HG02840 (cell line): ENCODE measurements at regions not wholly inside any gene's neighbourhood (a gene's known extent, or its start where the extent isn't known, plus 50 kb on each side); places are given as distances from the start of the nearest gene placed in this dataset.
"Not testable (repeated sequence)": the region's sequence is repeated elsewhere in the genome, so short reads cannot be mapped to it uniquely, and the experiment has no call there.

Experiments used
- ATAC-seq: cut with Tn5 transposase; IDR thresholded peaks from one replicate; pipeline ENCODE4 v1.9.1; 2021; ENCODE audit warnings: mild to moderate bottlenecking, moderate library complexity, moderate number of reproducible peaks; ENCODE audit not compliant: unreplicated experiment, low FRiP score

DNA sequence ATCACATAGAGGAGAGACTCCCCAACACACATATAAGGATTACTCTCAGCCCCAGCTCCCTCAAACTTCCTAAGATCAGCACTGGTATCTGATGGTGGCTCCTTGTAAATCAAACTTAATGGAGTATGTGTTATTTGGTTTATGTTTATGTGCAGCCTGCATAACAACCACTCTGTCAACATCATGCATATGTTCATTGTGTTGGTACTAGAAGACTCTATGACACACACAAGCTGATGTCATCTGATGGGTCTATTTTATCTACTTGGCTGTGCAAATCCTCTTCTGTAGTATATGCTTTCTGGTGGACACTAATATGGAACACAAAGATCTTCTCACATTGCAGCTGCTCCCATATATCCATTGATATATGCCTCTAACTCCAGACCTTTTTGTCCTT lies 134.0 kb upstream of the FAM174A start:
- ATAC-seq: no peak

DNA sequence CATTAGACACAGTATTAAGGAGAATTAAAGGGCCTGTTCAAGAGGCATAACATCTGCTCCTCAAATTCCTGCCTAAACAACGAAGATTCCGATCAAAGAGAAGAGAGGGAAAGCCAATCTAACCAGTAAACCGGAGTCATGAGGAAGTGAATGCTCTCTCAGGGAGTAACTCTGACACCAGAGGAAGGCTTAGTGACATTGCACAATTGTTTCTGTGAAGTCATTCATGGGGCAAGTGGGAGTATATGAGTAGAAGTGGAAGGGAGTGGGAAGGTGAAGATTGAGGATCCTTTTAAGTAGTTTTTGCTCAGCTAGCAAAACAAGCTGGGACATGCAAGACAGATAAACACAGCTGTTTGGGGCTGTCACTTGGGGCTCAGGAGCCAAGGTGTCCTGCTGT lies 136.4 kb upstream of the FAM174A start:
- not testable (repeated sequence) for ATAC-seq

DNA sequence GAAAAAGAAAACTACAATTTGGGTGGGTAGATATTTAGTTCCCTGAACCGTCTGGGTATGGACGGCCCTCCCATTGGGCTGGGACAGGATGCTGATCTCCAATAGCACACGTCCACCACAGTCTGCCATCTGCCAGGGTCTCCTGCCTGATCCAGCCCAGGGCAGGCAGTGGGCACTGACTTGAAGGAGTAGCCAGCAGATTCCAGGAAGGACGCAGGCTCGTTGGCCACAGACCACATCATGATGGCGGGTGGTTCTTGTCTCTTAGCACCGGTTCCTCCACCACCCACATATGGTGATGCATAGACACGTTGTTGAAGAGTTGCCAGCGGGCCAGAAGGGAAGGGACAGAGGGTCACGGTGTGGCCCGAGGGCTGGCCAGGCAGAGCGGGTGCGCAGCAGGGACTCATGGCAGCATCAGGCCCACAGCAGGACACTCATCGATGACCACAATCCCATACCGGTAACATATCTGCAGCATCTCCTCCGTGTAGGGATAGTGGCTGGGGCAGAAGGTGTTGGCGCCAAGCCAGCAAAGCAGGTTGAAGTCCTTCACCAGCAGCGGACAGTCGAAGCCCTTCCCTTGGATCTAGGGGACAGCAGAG lies 155.8 kb upstream of the FAM174A start:
- not testable (repeated sequence) for ATAC-seq

DNA sequence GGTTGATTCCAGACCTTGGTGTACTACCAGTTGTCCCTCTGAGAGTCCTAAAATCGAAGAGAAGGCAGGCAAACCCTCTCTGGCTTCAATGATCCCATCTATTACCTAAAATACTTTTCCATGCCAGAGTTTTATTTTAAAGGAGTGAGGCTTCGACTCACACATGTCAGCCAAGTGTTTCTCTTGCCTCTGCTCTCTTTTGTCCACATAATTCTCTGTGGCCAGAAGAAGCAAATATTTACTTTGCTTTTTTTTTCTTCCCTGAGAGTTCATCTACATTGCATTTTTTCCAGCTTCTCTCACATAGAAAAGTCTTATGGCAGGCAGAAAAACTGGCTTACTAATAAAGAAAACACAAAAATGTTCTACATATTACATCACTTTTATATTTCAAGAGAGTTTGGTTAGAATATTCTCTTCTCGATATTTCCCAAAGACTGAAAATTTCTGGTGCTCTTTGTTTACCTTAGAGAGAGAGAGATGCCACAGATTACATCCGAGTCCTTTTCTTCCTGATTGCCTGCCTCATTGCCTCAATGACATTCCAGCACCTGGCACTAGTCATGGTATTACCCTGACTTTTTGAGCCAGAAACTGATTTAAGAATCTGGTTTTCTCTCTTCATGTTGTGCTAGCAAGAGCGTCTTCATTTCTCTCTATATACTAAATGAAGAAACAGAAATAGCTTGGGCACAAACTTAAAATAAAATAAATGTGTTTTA lies 170.3 kb upstream of the FAM174A start:
- ATAC-seq: not testable (repeated sequence)

DNA sequence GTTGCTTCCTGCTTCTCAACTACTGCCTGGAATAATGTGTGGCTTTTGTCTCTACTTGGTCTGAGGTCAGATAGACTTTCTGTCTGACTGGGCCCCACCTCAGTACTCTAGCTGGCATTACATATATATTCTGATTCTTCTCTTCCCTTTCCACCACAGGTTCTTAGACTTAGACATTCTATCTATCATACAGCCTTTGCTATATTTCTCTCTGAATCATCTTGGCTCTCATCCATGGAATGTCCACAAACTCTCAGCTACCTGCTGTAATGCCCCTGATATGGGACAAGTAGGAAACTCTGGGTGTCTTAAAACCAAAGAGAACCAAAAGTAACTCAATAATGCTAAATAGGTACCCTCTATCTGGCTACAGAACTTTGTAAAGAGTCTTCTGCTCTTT lies 170.8 kb upstream of the FAM174A start:
- ATAC-seq: not testable (repeated sequence)

DNA sequence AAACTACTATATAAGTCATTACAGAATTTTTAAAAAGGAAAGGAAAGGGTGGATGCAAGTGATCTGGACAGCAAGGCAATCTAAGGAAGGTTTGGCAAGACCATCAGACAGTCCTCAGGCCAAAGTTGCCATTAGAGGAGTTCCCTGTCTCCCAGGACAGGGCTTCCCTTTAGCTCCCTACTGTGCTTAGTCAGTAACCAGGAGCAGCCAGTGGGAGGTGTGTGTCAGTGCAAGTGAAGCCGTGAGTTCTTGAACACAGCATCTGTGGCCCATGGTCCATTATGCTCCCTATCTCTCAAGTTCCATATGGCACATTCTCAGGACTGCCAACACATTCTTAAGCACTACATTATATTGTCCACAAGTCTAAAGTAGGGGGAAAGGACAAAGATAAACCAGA lies 175.2 kb upstream of the FAM174A start:
- not testable (repeated sequence) for ATAC-seq

DNA sequence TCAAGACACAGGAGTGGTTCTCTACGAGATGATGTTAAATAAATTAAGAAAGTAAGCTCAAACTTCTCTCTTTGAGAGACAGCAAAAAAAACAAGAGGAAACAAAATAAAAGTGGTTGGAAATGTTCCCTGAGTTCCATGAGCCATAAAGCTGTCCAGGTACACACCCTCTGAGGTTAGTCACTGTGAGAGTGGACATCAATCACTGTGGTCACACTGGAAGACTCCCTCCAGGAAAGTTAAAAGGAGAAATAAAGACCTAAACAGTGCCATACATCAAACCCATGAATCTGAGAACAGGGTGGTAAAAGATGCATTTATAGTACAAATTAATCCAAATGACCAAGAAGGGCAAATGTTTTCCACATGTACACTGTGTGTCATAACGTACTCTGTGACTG lies 188.9 kb upstream of the FAM174A start:
- ATAC-seq: not testable (repeated sequence)

DNA sequence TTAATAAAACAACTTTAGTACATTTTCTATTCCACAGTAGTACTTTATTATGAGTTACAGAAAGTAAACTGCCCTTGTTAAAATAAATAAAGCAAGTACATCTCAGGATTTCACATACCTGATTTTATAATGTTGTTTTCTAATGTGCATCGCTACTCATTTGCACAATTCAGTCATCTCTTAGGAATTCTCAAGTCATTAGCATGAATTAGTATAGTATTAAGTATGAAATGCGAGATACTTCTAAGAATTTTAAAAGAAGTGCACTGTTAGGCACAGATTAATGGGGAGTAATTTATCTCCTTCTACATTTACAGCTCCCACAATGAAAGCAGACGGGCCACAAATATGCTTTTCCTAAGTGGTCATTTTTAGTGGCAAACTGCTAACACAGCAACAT lies 193.7 kb upstream of the FAM174A start:
- ATAC-seq: not testable (repeated sequence)

DNA sequence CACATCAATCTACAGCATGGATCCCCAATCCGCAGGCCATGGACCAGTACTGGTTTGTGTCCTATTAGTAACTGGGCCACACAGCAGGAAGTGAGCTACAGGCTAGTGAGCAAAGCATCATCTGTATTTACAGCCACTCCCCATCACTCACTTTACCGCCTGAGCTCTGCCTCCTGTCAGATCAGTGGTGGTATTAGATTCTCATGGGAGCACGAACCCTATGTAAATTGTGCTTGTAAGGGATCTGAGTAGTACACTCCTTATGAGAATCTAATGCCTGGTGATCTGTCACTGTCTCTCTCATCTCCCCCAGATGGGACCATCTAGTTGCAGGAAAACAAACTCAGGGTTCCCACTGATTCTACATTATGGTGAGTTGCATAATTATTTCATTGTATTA lies 212.7 kb upstream of the FAM174A start:
- ATAC-seq: no peak

DNA sequence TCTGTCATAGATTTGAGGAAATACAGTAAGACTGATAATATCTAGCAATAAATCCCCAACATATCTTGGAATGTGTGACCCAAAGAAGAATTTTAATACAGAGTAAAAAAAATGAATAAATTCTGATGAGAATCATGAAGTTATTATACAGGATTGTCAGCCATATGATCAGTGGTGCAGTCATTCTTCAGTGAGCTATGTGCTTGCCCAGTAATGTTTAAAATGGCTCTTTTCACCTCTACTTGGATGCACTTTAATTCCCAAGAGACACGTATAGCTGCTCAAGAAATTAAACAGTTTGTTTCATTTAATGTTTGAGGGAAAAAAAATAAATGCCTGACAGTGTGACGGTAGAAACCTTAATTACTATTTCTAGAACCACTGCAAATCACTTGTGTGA lies 215.3 kb upstream of the FAM174A start:
- ATAC-seq: no peak

DNA sequence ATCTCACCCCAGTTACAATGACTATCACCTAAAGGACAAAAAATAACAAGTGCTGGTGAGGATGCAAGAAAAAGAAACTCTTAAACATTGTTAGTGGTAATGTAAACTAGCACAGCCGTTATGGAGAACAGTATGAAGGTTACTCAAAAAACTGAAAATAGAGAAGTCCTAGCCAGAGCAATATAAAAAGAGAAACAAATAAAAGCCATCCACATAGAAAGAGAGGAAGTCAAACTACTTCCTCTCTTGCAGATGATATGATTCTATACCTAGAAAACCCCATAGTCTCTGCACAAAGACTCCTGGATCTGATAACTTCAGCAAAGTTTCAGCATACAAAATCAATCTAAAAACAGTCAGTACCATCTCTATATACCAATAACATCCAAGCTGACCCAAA lies 221.5 kb upstream of the FAM174A start:
- no peak for ATAC-seq

DNA sequence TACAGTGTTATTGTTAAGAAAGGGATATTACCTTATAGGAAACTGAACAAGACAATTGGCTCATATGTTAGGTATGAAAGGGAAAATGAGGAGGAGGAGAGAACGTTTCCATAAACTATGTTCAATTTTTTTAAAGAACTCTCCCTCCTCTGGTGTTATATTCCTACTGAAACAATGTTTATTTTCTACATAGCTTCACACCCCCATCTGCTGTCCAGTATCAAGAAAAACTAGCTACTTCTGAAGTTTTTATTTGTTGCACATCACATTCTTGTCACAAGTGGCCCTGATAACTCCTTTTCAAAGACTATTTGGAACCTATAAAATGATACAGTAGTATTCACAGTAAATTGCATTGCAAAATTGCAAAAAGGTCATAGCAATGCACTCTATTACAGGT lies 223.4 kb upstream of the FAM174A start:
- ATAC-seq: no peak

DNA sequence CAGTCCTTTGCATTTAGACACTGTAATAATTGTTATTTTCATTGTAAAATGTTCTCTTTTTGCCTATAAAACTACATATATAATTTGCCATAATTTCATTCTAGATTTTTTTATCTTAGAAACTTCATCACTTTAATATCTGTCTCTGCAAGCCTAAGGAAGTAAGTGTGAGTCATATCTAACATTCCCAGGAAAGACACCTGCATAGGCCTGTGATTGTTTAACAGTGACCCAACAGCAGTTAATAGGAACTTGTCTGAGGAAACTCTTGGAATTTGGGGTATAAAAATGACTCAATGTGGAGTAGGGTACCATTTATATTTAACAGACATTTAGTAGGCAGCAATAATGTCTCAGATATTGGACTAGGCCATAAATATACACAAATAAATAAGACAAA lies 229.2 kb upstream of the FAM174A start:
- ATAC-seq: no peak

DNA sequence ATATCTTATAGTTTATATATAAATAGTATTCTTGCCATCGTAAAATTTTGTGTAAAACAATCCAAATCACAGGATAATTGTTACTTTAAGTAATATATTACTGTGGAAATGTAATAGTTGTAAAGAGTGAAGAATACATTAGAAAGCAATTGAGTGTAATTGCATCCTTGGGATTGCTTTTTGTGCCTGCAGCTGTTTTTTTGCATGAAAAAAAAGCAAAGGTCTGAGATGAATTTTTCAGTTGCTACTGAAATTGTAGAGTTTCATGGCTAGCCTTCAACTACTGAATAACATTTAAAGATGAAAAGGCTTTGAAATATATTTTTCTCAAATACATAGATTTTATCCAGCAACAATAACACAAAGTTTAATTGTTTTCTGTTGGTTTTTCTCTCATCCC lies 232.0 kb upstream of the FAM174A start:
- no peak for ATAC-seq

DNA sequence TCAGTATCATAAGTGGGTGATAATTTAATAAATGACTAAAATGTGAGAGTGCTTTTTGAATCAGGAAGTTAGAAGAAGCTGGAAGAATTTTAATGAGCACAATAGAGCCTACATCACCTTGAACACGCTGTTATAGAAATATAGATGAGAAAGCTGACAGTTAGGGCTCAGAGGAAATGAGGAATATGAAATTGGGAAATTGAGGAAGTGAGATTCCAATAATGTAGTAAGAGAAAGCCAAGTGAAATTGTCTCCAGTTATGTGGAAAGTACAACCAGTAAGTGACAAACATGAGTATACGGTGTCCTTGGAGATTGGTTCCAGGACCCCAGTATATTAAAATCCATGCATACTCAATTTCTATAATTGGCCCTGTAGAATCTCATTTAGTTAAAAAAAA lies 235.9 kb upstream of the FAM174A start:
- no peak for ATAC-seq

DNA sequence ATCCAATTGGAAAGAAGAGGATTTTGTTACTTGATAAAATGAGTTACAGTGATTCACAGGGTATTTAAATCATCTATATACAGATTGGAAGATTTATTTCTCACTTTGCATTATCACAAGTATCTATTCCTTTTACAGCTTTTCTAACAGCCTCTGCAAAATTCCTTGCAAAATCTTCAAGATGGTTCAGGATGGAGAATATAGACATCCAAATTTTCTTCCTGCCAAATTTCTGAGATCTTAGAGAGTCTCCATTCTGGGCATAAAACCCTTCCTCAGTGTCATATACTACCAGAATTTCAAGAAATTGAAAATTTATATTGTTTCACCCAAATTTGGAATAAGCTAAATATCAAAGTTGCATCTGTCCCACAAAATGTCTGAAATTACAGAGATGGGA lies 259.1 kb upstream of the FAM174A start:
- no peak for ATAC-seq

DNA sequence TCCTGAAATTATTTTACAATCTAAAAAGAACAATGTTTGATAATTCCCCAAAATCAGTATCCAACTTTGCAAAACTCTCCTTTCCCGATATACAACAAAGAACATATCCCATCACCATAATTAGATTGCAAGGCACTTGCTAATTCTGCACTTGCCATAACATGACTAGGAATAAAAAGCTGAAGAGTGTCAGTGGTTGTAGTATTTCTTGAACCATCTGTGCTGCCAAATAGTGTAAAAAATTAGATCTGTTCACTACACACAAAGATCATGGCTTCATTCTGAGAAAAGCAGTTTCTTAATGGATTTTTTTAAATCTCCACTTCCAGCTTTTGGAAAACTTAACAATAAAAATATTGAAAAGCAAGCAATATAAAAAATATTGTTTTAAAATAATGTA lies 259.5 kb upstream of the FAM174A start:
- no peak for ATAC-seq

DNA sequence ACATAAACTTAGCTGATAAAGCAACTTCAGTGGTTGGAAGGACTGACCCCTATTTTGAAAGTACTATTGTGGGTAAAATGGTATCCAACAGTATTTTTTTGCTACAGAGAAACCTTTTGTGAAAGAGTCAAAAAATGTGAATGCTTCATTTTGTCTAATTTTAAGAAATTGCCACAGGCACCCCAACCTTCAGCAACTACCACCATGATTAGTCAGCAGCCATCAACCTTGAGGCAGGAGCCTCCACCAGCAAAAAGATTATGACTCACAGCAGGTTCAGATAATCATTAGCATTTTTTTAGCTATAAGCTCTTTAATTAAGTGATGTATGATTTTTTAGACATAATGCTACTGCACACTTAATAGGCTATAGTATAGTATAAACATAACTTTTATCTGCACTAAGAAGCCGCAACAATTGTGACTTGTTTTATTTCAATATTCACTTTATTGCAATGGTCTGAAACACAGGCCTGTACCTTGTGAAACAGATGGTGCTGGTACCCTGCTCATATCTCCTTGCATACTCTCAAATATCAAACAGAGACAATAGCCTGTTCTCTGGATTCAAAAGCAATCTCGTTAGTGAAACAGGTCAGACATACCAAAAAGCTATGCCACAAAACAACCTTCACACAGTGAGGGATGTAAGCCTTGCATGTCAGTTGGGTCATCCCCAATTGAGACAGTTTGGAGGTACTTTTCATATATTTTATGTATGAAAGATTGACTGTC lies 261.2 kb upstream of the FAM174A start:
- ATAC-seq: no peak

DNA sequence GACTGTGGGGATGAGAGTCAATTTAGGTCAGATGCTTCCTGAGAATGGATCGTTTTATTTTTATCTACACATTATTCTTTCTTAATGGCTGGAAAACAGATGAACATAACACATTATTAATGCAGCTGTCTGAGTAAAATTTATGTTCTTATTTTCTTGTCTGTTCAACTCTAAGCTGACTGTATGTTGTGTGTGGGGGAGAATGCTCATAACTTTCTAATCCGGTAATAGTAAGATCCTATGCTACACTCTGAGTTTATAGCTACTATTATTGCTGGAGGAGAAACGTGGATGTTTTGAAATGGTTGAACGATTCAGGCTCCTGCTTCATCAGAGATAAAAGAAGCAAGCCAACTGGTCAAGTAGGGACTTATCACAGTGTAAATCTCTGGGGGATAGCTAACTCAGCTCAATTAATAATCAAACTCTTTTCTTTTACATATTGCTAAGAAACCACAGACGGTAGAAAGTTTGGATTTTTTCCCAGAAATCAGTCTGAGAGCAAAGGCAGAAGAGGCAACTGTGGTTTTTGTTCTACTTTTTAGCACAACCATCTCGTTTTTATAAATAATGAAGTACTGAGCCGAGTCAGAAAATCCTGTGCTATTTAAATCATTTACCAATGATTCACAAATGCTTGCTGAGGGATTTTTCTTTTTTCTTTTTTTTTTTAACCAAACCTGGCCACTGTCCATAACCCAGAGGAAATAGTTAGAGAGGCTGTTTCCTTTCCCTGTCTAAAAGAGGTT lies 265.0 kb upstream of the FAM174A start:
- no peak for ATAC-seq

DNA sequence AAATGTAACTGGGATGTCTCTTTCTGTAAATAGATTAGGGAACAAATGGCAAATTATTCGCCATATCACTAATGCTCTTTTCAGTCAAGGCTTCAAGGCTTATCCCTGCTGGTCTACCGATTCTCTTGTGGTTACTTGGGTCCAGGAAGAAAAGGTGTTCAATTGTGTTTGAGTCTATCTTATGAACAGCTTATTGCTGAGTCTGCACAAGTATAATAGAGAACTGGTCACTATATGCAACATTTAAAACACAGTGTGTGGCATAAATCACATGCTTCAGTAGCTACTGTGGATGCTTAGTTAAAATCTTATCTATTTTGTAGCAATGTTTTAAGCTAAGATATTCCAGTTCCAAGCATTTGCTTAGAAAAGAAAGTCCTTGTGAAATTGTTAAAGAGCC lies 274.2 kb upstream of the FAM174A start:
- ATAC-seq: no peak

DNA sequence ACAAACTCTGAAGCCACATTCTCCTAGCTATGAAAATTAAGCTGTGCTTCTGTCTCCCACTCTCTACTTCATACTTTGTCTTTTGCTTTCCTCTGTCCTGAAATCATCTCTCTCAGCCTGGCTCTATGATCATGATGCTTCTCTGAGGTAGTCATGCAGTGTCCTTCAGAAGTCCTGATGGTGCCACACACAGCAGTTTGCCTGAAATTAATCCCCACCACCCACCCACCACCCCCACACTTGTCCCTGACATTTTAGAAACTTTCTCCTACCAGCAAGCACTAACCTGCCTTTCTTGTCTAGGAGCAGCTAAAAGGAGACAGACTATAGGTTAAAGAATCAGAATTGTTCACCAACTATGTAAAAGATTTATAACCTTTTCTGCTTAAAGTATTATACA lies 282.2 kb upstream of the FAM174A start:
- ATAC-seq: no peak
